MCF 10A (cell line): ENCODE measurements at regions not wholly inside any gene's neighbourhood (a gene's known extent, or its start where the extent isn't known, plus 50 kb on each side); places are given as distances from the start of the nearest gene placed in this dataset.
"Not testable (repeated sequence)": the region's sequence is repeated elsewhere in the genome, so short reads cannot be mapped to it uniquely, and the experiment has no call there.

Experiments
- BruUV-seq: library from RNA; stranded (reverse); fragments of 400-500 nt; replicated peaks from 2 replicates; lab custom pipeline; 2021; lab: Mats Ljungman, UMichigan
- CTCF ChIA-PET: fragments of 300-600 bp; sonication (Branson Sonifier 250); formaldehyde crosslinking; extraction: SDS; loops from one replicate; lab custom pipeline; 2021; ENCODE audit warnings: antibody characterized with exemption, inconsistent platforms; lab: Yijun Ruan, JAX
- POLR2A ChIA-PET: fragments of 300-600, 350-650 bp; sonication (Branson Sonifier 250); formaldehyde crosslinking; extraction: SDS; loops from one replicate; lab custom pipeline; 2020; ENCODE audit warnings: antibody characterized with exemption, inconsistent platforms; lab: Yijun Ruan, JAX
- DNase-seq: peaks from one replicate; pipeline ENCODE4 v3.0.0-alpha.2; 2018; ENCODE audit not compliant: unreplicated experiment
- H3K27ac Mint-ChIP-seq: one replicate; pipeline ENCODE4 v1.8.0; 2022; ENCODE audit warnings: mild to moderate bottlenecking, low read depth, mixed read lengths; ENCODE audit not compliant: unreplicated experiment
- H3K27me3 Mint-ChIP-seq: one replicate; pipeline ENCODE4 v1.8.0; 2022; ENCODE audit warnings: mixed read lengths; ENCODE audit not compliant: insufficient read depth, unreplicated experiment
- H3K36me3 Mint-ChIP-seq: one replicate; pipeline ENCODE4 v1.8.0; 2022; ENCODE audit warnings: mild to moderate bottlenecking, moderate library complexity, mixed read lengths; ENCODE audit not compliant: insufficient read depth, unreplicated experiment
- H3K4me1 Mint-ChIP-seq: one replicate; pipeline ENCODE4 v1.8.0; 2022; ENCODE audit warnings: mixed read lengths; ENCODE audit not compliant: insufficient read depth, unreplicated experiment
- H3K4me3 Mint-ChIP-seq: one replicate; pipeline ENCODE4 v1.8.0; 2022; ENCODE audit warnings: mild to moderate bottlenecking, moderate library complexity, mixed read lengths; ENCODE audit not compliant: unreplicated experiment
- H3K9me3 Mint-ChIP-seq: one replicate; pipeline ENCODE4 v1.8.0; 2022; ENCODE audit warnings: mixed read lengths; ENCODE audit not compliant: unreplicated experiment
- intact Hi-C: fragments of 100-400 bp; cut with micrococcal nuclease; formaldehyde crosslinking; loops from 2 replicates; pipeline ENCODE4 v1.14.1; 2022
- TF ChIP-seq, protein P1 (sequence below): fragments of 200-600 bp; IDR thresholded peaks from one replicate; pipeline ENCODE4 v1.8.0; 2022; ENCODE audit warnings: antibody characterized with exemption, mild to moderate bottlenecking; ENCODE audit not compliant: unreplicated experiment

- intact Hi-C loops: no loop called here
- H3K4me3 Mint-ChIP-seq: no peak overlapping the region
- H3K27ac Mint-ChIP-seq: no peak overlapping the region
These were observed 271.0 kb downstream of the C16orf95 start for GRCh38 chr16:87046235-87046634.

DNA sequence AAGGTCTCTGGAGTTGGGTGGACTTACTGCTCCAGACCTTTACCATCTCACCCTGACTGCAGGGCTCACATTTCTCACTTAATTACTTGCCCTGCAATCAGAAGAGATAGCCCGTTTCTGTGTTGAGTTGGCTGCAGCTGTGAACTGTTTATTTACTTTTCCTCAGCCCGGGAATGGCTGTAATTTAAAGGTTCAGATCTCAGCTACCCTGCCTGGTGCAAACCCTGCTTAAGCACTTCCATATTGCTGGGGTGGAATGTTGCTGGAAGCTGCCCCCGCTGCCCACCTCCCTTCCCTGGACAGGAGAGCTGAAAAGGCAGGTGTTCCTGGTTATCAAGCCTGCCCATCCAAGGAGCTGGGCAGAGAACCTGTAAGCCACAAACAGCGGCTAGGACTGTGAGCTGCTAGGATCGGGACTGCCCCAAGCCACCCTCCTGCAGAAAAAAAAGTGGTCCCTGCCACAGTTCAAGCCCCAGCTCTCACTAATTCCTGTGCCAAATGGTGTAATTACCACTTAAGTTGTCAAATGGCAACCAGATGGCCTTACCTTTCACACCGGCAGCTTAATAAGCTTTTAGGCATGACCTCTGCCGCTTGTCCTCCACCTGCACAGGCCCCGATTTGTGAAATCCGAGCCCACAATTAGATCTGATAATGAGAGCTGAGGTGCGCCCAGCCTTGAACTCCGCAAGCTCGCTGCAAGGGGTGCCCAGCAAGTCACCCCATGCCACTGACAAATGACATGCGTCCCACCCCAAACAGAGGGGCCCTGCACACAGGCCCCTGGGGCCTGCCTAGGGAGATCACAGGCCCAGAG is 269.8 kb downstream of the C16orf95 start:
- no peak for DNase-seq
- no peak overlapping the region for H3K27ac Mint-ChIP-seq
- TF ChIP-seq, protein P1, sequence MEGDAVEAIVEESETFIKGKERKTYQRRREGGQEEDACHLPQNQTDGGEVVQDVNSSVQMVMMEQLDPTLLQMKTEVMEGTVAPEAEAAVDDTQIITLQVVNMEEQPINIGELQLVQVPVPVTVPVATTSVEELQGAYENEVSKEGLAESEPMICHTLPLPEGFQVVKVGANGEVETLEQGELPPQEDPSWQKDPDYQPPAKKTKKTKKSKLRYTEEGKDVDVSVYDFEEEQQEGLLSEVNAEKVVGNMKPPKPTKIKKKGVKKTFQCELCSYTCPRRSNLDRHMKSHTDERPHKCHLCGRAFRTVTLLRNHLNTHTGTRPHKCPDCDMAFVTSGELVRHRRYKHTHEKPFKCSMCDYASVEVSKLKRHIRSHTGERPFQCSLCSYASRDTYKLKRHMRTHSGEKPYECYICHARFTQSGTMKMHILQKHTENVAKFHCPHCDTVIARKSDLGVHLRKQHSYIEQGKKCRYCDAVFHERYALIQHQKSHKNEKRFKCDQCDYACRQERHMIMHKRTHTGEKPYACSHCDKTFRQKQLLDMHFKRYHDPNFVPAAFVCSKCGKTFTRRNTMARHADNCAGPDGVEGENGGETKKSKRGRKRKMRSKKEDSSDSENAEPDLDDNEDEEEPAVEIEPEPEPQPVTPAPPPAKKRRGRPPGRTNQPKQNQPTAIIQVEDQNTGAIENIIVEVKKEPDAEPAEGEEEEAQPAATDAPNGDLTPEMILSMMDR: no peak
- H3K4me1 Mint-ChIP-seq: no peaks in the 10 kb centered on the region
- H3K27me3 Mint-ChIP-seq: peaks cover 10% of the 10 kb centered on the region
- no peak overlapping the region for H3K4me3 Mint-ChIP-seq
- ChIA-PET CTCF (interaction anchor here (1.7 to 3.7 kb wide), 4 partner anchors 14 to 483 kb away, joined by 5 to 17 read pairs (median 6); no protein-coding TSS in a partner anchor), POLR2A (no interaction called here)
- no TSS peak for BruUV-seq
- H3K36me3 Mint-ChIP-seq: no peaks in the 10 kb centered on the region
- H3K9me3 Mint-ChIP-seq: no peaks in the 10 kb centered on the region
- intact Hi-C loops: no loop called here

More at GRCh38 chr16:87046235-87046634, 271.0 kb downstream of the C16orf95 start:
- DNase-seq: no peak
- TF ChIP-seq, protein P1: no peak
- Mint-ChIP-seq H3K36me3 (no peaks in the 10 kb centered on the region), H3K4me1 (no peaks in the 10 kb centered on the region), H3K27me3 (peaks cover 10% of the 10 kb centered on the region), H3K9me3 (no peaks in the 10 kb centered on the region)
- POLR2A ChIA-PET: no interaction called here
- CTCF ChIA-PET: interaction anchor here (0.6 to 3.7 kb wide), 5 partner anchors 15 to 1835 kb away, joined by 3 to 17 read pairs (median 6); no protein-coding TSS in a partner anchor
- BruUV-seq: no TSS peak

DNA sequence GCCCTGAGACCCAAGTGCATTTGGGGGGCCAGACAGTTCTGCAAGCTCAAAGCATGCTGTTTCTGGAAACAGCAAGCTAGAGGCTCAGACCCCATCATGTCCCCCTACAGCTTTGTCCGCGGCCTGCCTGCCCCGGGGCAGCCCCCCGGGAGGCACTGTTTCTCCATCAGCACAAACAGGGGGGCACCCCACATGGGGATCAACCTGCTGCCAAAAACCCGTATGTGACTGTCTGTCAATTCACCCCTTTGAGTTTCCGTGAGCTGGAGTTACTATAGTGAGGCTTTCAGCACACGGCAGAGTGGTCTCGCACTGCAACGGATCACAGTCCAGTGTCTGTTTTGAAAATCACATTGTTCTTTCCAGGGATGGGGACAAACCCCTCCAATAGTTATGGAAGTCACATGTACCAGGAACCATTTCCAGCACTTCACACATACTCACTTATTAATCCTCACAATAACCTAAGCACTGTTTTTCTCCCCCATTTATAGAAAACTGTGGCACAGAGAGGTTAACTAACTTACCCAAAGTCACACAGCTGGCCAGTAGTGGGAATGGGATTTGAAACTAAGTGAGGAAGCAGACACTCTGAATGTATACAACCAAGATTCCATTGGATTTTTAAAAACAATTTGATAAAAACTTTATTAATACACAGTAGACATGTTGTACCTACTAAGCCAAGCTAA is 269.0 kb downstream of the C16orf95 start:
- DNase-seq: no peak
- intact Hi-C loops: no loop called here
- POLR2A ChIA-PET: interaction anchor here (0.6 kb wide), 1 partner anchor 519 kb away, joined by 5 read pairs; no protein-coding TSS in a partner anchor
- Mint-ChIP-seq H3K27me3 (peaks cover 10% of the 10 kb centered on the region), H3K27ac (peak overlapping the region; percentile 49), H3K4me3 (no peak overlapping the region), H3K4me1 (no peaks in the 10 kb centered on the region), H3K9me3 (no peaks in the 10 kb centered on the region), H3K36me3 (no peaks in the 10 kb centered on the region)
- BruUV-seq: no TSS peak
- CTCF ChIA-PET: interaction anchor here (0.6 to 3.7 kb wide), 5 partner anchors 13 to 975 kb away, joined by 5 to 17 read pairs (median 6); no protein-coding TSS in a partner anchor
- TF ChIP-seq, protein P1: no peak

DNA sequence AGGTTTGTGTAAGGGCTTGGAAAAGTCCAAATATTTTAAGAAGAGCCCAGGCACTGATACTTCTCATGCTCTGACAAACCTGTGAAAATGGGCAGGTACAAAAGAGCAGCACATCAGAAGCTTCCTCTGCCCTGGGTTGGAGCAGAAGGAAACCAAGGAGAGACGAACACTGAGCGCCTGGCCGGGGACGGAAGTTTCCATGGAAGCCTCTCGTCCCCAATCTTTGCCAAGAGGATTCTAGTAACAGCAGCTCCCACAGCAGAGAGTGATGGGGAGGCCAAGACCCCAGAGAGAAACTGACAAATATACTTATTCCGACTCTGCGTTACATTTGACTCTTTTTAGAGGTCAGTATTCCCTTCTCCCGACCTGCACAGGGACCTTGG is 268.5 kb downstream of the C16orf95 start:
- Mint-ChIP-seq H3K36me3 (no peaks in the 10 kb centered on the region), H3K27ac (peak overlapping the region; percentile 49), H3K27me3 (peaks cover 7% of the 10 kb centered on the region), H3K4me1 (no peaks in the 10 kb centered on the region), H3K4me3 (no peak overlapping the region), H3K9me3 (no peaks in the 10 kb centered on the region)
- ChIA-PET CTCF (interaction anchor here (0.6 to 3.7 kb wide), 5 partner anchors 12 to 976 kb away, joined by 5 to 17 read pairs (median 6); no protein-coding TSS in a partner anchor), POLR2A (interaction anchor here (0.6 kb wide), 1 partner anchor 519 kb away, joined by 5 read pairs; no protein-coding TSS in a partner anchor)
- TF ChIP-seq, protein P1: no peak
- no peak for DNase-seq
- BruUV-seq: no TSS peak
- intact Hi-C loops: no loop called here

DNA sequence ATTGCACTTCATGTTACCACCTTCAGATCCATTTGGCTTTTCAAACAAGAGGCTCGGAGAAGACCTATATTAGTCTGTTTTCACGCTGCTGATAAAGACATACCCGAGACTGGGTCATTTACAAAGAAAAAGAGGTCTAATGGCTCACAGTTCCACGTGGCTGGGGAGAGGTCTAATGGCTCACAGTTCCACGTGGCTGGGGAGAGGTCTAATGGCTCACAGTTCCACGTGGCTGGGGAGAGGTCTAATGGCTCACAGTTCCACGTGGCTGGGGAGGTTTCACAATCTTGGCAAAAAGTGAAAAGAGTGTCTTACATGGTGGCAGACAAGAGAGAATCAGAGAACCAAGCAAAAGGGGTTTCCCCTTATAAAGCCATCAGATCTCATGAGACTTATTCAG is 268.0 kb downstream of the C16orf95 start:
- H3K36me3 Mint-ChIP-seq, DNase-seq, BruUV-seq, H3K4me1 Mint-ChIP-seq, H3K27me3 Mint-ChIP-seq, H3K9me3 Mint-ChIP-seq, H3K4me3 Mint-ChIP-seq, intact Hi-C loops: not testable (repeated sequence)
- ChIA-PET POLR2A (interaction anchor here (0.6 kb wide), 1 partner anchor 520 kb away, joined by 5 read pairs; no protein-coding TSS in a partner anchor), CTCF (interaction anchor here (1.4 to 3.7 kb wide), 3 partner anchors 12 to 14 kb away, joined by 5 to 17 read pairs (median 7); no protein-coding TSS in a partner anchor)
- H3K27ac Mint-ChIP-seq: peak overlapping the region; percentile 49
